ENCODE measurements at regions not wholly inside any gene's neighbourhood (a gene's known extent, or its start where the extent isn't known, plus 50 kb on each side); places are given as distances from the start of the nearest gene placed in this dataset.

DNA sequence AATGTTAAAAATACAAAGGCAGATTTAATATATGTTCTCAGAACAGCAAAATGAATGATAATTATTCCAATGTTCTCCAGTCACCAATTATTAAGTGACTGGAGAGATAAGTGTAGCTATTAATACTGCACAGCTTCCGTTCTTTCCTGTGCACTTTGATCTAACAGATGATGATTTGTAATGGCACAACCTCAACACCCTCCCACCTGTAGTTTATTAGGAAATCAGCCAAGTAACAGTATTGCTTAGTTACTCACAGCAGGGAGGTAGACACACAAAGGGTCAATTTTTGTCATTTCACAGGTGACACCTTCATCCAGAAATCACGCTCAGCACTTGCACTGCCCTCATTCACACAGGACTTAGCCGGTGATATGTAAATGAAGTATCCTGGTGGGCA, 688.1 kb downstream of the EPHA3 start:
- no peaks in the 10 kb centered on the region for H3K36me3 ChIP-seq (ENCODE audit: control insufficient read depth, insufficient read depth, low read length)
- BruUV-seq (replicated peaks) = no TSS peak
- TF ChIP-seq ILF3 (IDR thresholded peaks at IDR 0.05; ENCODE audit: borderline replicate concordance) = no peak
- TF ChIP-seq, protein P1, sequence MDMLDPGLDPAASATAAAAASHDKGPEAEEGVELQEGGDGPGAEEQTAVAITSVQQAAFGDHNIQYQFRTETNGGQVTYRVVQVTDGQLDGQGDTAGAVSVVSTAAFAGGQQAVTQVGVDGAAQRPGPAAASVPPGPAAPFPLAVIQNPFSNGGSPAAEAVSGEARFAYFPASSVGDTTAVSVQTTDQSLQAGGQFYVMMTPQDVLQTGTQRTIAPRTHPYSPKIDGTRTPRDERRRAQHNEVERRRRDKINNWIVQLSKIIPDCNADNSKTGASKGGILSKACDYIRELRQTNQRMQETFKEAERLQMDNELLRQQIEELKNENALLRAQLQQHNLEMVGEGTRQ (CRISPR knock-in tag; IDR thresholded peaks at IDR 0.05) = no peak
- TF ChIP-seq TSC22D4 (tag; IDR thresholded peaks at IDR 0.05) = no peak
- TF ChIP-seq, protein P2, sequence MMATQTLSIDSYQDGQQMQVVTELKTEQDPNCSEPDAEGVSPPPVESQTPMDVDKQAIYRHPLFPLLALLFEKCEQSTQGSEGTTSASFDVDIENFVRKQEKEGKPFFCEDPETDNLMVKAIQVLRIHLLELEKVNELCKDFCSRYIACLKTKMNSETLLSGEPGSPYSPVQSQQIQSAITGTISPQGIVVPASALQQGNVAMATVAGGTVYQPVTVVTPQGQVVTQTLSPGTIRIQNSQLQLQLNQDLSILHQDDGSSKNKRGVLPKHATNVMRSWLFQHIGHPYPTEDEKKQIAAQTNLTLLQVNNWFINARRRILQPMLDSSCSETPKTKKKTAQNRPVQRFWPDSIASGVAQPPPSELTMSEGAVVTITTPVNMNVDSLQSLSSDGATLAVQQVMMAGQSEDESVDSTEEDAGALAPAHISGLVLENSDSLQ (IDR thresholded peaks at IDR 0.05) = no peak
- no peak for TF ChIP-seq ZNF830 (CRISPR knock-in tag; IDR thresholded peaks at IDR 0.05)
- TF ChIP-seq, protein P3, sequence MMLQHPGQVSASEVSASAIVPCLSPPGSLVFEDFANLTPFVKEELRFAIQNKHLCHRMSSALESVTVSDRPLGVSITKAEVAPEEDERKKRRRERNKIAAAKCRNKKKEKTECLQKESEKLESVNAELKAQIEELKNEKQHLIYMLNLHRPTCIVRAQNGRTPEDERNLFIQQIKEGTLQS (IDR thresholded peaks at IDR 0.05) = no peak
- TF ChIP-seq, protein P3 (CRISPR knock-in tag; conservative IDR thresholded peaks at IDR 0.05) = no peak
- TF ChIP-seq CBX2 (IDR thresholded peaks at IDR 0.05; ENCODE audit: insufficient read depth, low read length, poor library complexity, severe bottlenecking) = no peak
- TF ChIP-seq PCBP2 (IDR thresholded peaks at IDR 0.05; ENCODE audit: low read depth, low read length, poor library complexity, severe bottlenecking) = no peak
- no peak for TF ChIP-seq EHMT2 (IDR thresholded peaks at IDR 0.05)
- no peak for TF ChIP-seq BHLHE40 (IDR thresholded peaks at IDR 0.05; ENCODE audit: low read length)
- no peak for TF ChIP-seq ATF7 (IDR thresholded peaks at IDR 0.05)
- TF ChIP-seq ZNF3 (CRISPR knock-in tag; IDR thresholded peaks at IDR 0.05) = no peak
- TF ChIP-seq ARID1B (IDR thresholded peaks at IDR 0.05) = no peak
- TF ChIP-seq U2AF2 (optimal IDR thresholded peaks at IDR 0.05; ENCODE audit: low read depth, low read length) = no peak
- no peak for TF ChIP-seq ZNF24 (IDR thresholded peaks at IDR 0.05)
- TF ChIP-seq, protein P4, sequence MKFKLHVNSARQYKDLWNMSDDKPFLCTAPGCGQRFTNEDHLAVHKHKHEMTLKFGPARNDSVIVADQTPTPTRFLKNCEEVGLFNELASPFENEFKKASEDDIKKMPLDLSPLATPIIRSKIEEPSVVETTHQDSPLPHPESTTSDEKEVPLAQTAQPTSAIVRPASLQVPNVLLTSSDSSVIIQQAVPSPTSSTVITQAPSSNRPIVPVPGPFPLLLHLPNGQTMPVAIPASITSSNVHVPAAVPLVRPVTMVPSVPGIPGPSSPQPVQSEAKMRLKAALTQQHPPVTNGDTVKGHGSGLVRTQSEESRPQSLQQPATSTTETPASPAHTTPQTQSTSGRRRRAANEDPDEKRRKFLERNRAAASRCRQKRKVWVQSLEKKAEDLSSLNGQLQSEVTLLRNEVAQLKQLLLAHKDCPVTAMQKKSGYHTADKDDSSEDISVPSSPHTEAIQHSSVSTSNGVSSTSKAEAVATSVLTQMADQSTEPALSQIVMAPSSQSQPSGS (CRISPR knock-in tag; IDR thresholded peaks at IDR 0.05) = no peak
- no peak for TF ChIP-seq COPS2 (conservative IDR thresholded peaks at IDR 0.05)
- H3K9ac ChIP-seq (ENCODE audit: insufficient read depth in 1 of 2, low read depth in 2 of 2, low read length in 2 of 2) = no peak overlapping the region
- no peak overlapping the region for H3K4me2 ChIP-seq (ENCODE audit: insufficient read depth, low read length)
- intact Hi-C loops (cut with micrococcal nuclease) (no loop called here), in situ Hi-C loops (cut with MboI) (no loop called here)
- no peaks in the 10 kb centered on the region for H3K9me3 ChIP-seq (replicated peaks; ENCODE audit: control insufficient read depth, insufficient read depth, low read depth, low read length)
- 3% methylated on average over 3 of the region's 3 CpGs for WGBS (ENCODE audit: insufficient coverage, low coverage, missing lambda C conversion rate)
- H3K79me2 ChIP-seq (ENCODE audit: control insufficient read depth, insufficient read depth, low read length) = no peaks in the 10 kb centered on the region
- no peaks in the 10 kb centered on the region for H3K4me1 ChIP-seq (replicated peaks in 1 of 2; ENCODE audit: control insufficient read depth in 2 of 2, insufficient read depth in 2 of 2, low read length in 2 of 2)
- ChIA-PET CTCF (ENCODE audit: low intra/inter-chr PET ratio) (no interaction called here), POLR2A (no interaction called here)
- no peak overlapping the region for H3K27ac ChIP-seq (ENCODE audit: extremely low read depth, low read depth, low read length)
- H4K20me1 ChIP-seq (replicated peaks; ENCODE audit: control insufficient read depth, insufficient read depth, low read length) = no peaks in the 10 kb centered on the region
- DNase-seq (ENCODE audit: extremely low read depth in 1 of 4, low spot score in 3 of 4) = no peak
- H3K9me1 ChIP-seq (ENCODE audit: control insufficient read depth, insufficient read depth, low read length) = no peaks in the 10 kb centered on the region
- FAIRE-seq = no peak
- no peaks in the 10 kb centered on the region for H3K27me3 ChIP-seq (ENCODE audit: control insufficient read depth in 2 of 2, insufficient read depth in 2 of 2, low read length in 2 of 2)
- H3K4me3 ChIP-seq = no peak overlapping the region
- no peak for ATAC-seq
- no peak overlapping the region for H2AFZ ChIP-seq (ENCODE audit: low read depth, low read length)
